HepG2 (cell line): ENCODE measurements at regions not wholly inside any gene's neighbourhood (a gene's known extent, or its start where the extent isn't known, plus 50 kb on each side); places are given as distances from the start of the nearest gene placed in this dataset.

ENCODE experiments used
- ATAC-seq: fragments of 200-7000 bp; cut with Tn5 transposase; 3 replicates; pipeline ENCODE4 v1.9.1; 2020; ENCODE audit warnings: mild to moderate bottlenecking, moderate library complexity
- BruUV-seq: library from RNA; stranded (reverse); fragments of 400-500 nt; replicated peaks from 2 replicates; lab custom pipeline; 2021; lab: Mats Ljungman, UMichigan
- CTCF ChIA-PET: fragments of 300-600 bp; formaldehyde crosslinking; extraction: SDS; loops from one replicate; lab custom pipeline; 2021; ENCODE audit warnings: low total read pairs, inconsistent platforms, low intra/inter-chr PET ratio; lab: Yijun Ruan, JAX
- POLR2A ChIA-PET: fragments of 350-600 bp; sonication (Branson Sonifier 250); formaldehyde crosslinking; loops from one replicate; lab custom pipeline; 2020; ENCODE audit warnings: antibody characterized with exemption, inconsistent platforms; lab: Yijun Ruan, JAX
- DNase-seq: peaks from one replicate; pipeline ENCODE4 v3.0.0-alpha.2; 2015; ENCODE audit warnings: low spot score
- FAIRE-seq: peaks from 3 replicates; lab custom pipeline; 2011; peaks lifted over from hg19 to GRCh38; lab: Jason Lieb, UNC
- H2AFZ ChIP-seq: one replicate; pipeline ENCODE4 v1.6.1; 2011; ENCODE audit warnings: low read length, inconsistent platforms
- H3K27ac ChIP-seq: fragments of 300-600 bp; 3 replicates; pipeline ENCODE4 v1.8.0; 2011; ENCODE audit warnings: mixed run types, mild to moderate bottlenecking, mixed read lengths, low read length, inconsistent platforms; ENCODE audit not compliant: insufficient read depth; ENCODE audit errors: extremely low read length
- H3K27me3 ChIP-seq, 2 experiments: fragments of 200-600 bp in 1 of 2; 2 replicates in 1 of 2; 3 replicates in 1 of 2; pipeline versions ENCODE4 v1.6.0 to v1.8.0; 2011; ENCODE audit warnings: low read length in 2 of 2, mild to moderate bottlenecking in 2 of 2, moderate library complexity in 2 of 2, inconsistent platforms in 1 of 2; ENCODE audit not compliant: insufficient read depth in 2 of 2, control insufficient read depth in 1 of 2
- H3K36me3 ChIP-seq, 2 experiments: fragments of 200-600 bp in 1 of 2; replicated peaks in 1 of 2; 2 replicates in 1 of 2; 3 replicates in 1 of 2; pipeline versions ENCODE4 v1.5.1 to v1.8.0; 2011; ENCODE audit warnings: low read length in 2 of 2, inconsistent platforms in 1 of 2; ENCODE audit not compliant: insufficient read depth in 2 of 2, control insufficient read depth in 1 of 2
- H3K4me1 ChIP-seq: 2 replicates; pipeline ENCODE4 v1.5.1; 2012; ENCODE audit warnings: low read length, inconsistent platforms; ENCODE audit not compliant: insufficient read depth
- H3K4me2 ChIP-seq: 2 replicates; pipeline ENCODE4 v1.6.0; 2011; ENCODE audit warnings: low read depth, low read length, inconsistent platforms
- H3K4me3 ChIP-seq, 3 experiments: fragments of 200-600 bp in 1 of 3; sonication (generic), shearing (Covaris generic) in 1 of 3; replicated peaks in 1 of 3; 2 replicates each; pipeline ENCODE4 v1.5.1; 2011 to 2016; ENCODE audit warnings: low read length in 3 of 3, inconsistent platforms in 2 of 3, low read depth in 2 of 3, mild to moderate bottlenecking in 2 of 3, control low read depth in 1 of 3, mixed read lengths in 1 of 3; ENCODE audit not compliant: insufficient read depth in 1 of 3
- H3K79me2 ChIP-seq: one replicate; pipeline ENCODE4 v1.6.1; 2011; ENCODE audit warnings: low read length, inconsistent platforms; ENCODE audit not compliant: insufficient read depth
- H3K9ac ChIP-seq: 2 replicates; pipeline ENCODE4 v1.6.0; 2011; ENCODE audit warnings: mild to moderate bottlenecking, low read depth, low read length, inconsistent platforms; ENCODE audit not compliant: insufficient read depth
- H3K9me3 ChIP-seq: 2 replicates; pipeline ENCODE4 v1.5.1; 2012; ENCODE audit warnings: mild to moderate bottlenecking, low read length
- H4K20me1 ChIP-seq: 2 replicates; pipeline ENCODE4 v1.6.0; 2011; ENCODE audit warnings: inconsistent platforms, mild to moderate bottlenecking, low read length, moderate library complexity; ENCODE audit not compliant: insufficient read depth
- AGO1 ChIP-seq: fragments of 200-400 bp; formaldehyde crosslinking; IDR thresholded peaks from 2 replicates; pipeline ENCODE4 v1.6.1; 2017; ENCODE audit warnings: mild to moderate bottlenecking, low read depth, low read length, moderate library complexity; ENCODE audit not compliant: poor library complexity, severe bottlenecking
- ATF3 ChIP-seq: sonication (generic); formaldehyde crosslinking; IDR thresholded peaks from 2 replicates; pipeline ENCODE4 v1.4.0; 2020; ENCODE audit warnings: missing genetic modification reagents
- GABPA ChIP-seq, 2 experiments: IDR thresholded peaks; 2 replicates each; pipeline ENCODE4 v1.6.1; 2011 to 2016; ENCODE audit warnings: low read depth in 2 of 2, low read length in 1 of 2, missing biosample characterization in 1 of 2, missing genetic modification characterization in 1 of 2
- IKZF4 ChIP-seq: sonication (generic); formaldehyde crosslinking; IDR thresholded peaks from 2 replicates; pipeline ENCODE4 v1.5.1; 2020; ENCODE audit warnings: borderline replicate concordance, mild to moderate bottlenecking, low read depth, missing genetic modification reagents; ENCODE audit errors: not compliant biosample characterization
- KLF12 ChIP-seq: sonication (generic); formaldehyde crosslinking; IDR thresholded peaks from 2 replicates; pipeline ENCODE4 v1.4.0; 2020; ENCODE audit warnings: missing genetic modification reagents, borderline replicate concordance
- MAFF ChIP-seq: IDR thresholded peaks from 2 replicates; pipeline ENCODE4 v1.6.1; 2011; ENCODE audit warnings: low read depth, low read length, improper control_type of control experiment
- NFRKB ChIP-seq: fragments of 450-650 bp; IDR thresholded peaks from 2 replicates; pipeline ENCODE4 v1.6.1; 2017
- POLR2A ChIP-seq, 2 experiments: IDR thresholded peaks; 2 replicates each; pipeline ENCODE4 v1.6.1; 2011; ENCODE audit warnings: low read depth in 2 of 2, low read length in 2 of 2, mild to moderate bottlenecking in 1 of 2, moderate library complexity in 1 of 2; ENCODE audit not compliant: insufficient read depth in 1 of 2
- RXRA ChIP-seq: sonication (generic); formaldehyde crosslinking; IDR thresholded peaks from 2 replicates; pipeline ENCODE4 v1.5.1; 2020; ENCODE audit warnings: missing genetic modification reagents
- SMAD3 ChIP-seq: sonication (generic); formaldehyde crosslinking; IDR thresholded peaks from 2 replicates; pipeline ENCODE4 v1.4.0; 2020; ENCODE audit warnings: missing genetic modification reagents
- SNAI1 ChIP-seq: sonication (generic); formaldehyde crosslinking; IDR thresholded peaks from 2 replicates; pipeline ENCODE4 v1.5.0; 2020; ENCODE audit warnings: mild to moderate bottlenecking, missing genetic modification reagents, borderline replicate concordance
- SPEN ChIP-seq: sonication (generic); formaldehyde crosslinking; IDR thresholded peaks from 2 replicates; pipeline ENCODE4 v1.5.1; 2020; ENCODE audit warnings: low read depth, mild to moderate bottlenecking, missing genetic modification reagents
- ZBTB1 ChIP-seq: sonication (generic); formaldehyde crosslinking; IDR thresholded peaks from 2 replicates; pipeline ENCODE4 v1.4.0; 2020; ENCODE audit warnings: missing genetic modification reagents, borderline replicate concordance
- ZBTB7B ChIP-seq: sonication (generic); formaldehyde crosslinking; IDR thresholded peaks from 2 replicates; pipeline ENCODE4 v1.4.0; 2020; ENCODE audit warnings: missing genetic modification reagents
- ZHX1 ChIP-seq: sonication (generic); formaldehyde crosslinking; IDR thresholded peaks from 2 replicates; pipeline ENCODE4 v1.8.1; 2022; ENCODE audit warnings: low read depth, mild to moderate bottlenecking, missing genetic modification reagents
- WGBS: methylation state at CpG from one replicate; pipeline ENCODE4 v1.1.6; 2017; ENCODE audit warnings: low lambda C conversion rate; 5-methylcytosine and 5-hydroxymethylcytosine counted together
- in situ Hi-C: cut with HindIII; loops from 2 replicates; pipeline ENCODE4 v1.10.0; 2017; ENCODE audit warnings: low pct_unique_long_range_greater_than_20kb; ENCODE audit not compliant: extremely low pct_ligation_motif_present
- intact Hi-C: fragments of 100-400 bp; cut with micrococcal nuclease; formaldehyde crosslinking; loops from one replicate; pipeline ENCODE4 v1.10.0; 2022; ENCODE audit not compliant: unreplicated experiment
- TF ChIP-seq, protein P1 (sequence below): sonication (generic); formaldehyde crosslinking; IDR thresholded peaks from 2 replicates; pipeline ENCODE4 v1.5.0; 2020; ENCODE audit warnings: missing genetic modification reagents
- TF ChIP-seq, protein P2 (sequence below): sonication (generic); formaldehyde crosslinking; IDR thresholded peaks from 2 replicates; pipeline ENCODE4 v1.4.0; 2020; ENCODE audit warnings: missing genetic modification reagents

GRCh38 chr9:111094958-111095357 lies 56.7 kb upstream of the LPAR1 start (continued):
- TF ChIP-seq, protein P1, sequence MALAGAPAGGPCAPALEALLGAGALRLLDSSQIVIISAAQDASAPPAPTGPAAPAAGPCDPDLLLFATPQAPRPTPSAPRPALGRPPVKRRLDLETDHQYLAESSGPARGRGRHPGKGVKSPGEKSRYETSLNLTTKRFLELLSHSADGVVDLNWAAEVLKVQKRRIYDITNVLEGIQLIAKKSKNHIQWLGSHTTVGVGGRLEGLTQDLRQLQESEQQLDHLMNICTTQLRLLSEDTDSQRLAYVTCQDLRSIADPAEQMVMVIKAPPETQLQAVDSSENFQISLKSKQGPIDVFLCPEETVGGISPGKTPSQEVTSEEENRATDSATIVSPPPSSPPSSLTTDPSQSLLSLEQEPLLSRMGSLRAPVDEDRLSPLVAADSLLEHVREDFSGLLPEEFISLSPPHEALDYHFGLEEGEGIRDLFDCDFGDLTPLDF (CRISPR knock-in tag) = no peak
- TF ChIP-seq GABPA (IDR thresholded peaks at IDR 0.05; ENCODE audit: low read depth, low read length) (no peak), GABPA (CRISPR knock-in tag; IDR thresholded peaks at IDR 0.05; ENCODE audit: low read depth) (no peak), MAFF (no peak), SMAD3 (CRISPR knock-in tag) (no peak), ZBTB7B (no peak), RXRA (CRISPR knock-in tag) (no peak), ATF3 (CRISPR knock-in tag) (no peak)

DNA sequence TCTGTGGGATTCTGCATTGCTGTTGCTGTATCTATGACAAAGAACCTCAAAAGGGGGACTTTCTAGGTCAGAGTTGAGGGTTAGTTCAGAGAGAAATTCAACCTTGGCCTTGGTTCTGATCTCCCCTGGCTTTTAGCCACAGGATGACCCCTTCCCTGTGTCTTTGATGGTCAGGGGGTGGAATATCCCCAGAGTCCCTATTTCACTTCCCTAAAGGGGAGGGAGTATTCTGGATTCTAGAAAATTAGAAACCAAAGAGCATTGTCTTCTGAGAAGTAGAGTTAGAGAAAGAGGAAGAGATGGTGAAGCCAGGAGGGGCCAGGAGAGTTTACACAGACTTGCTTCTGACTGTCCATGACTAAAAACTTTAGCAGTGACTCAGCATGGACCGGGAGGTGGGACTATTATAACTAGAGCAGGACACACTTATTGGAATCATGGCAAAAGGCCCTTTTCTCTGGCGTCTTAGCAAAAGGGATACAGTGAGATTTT lies 56.2 kb upstream of the LPAR1 start:
- intact Hi-C loops = no loop called here
- no TSS peak for BruUV-seq
- CTCF ChIA-PET = no interaction called here
- FAIRE-seq = no peak
- no peak overlapping the region for H3K27ac ChIP-seq
- H3K27me3 ChIP-seq = no peaks in the 10 kb centered on the region
- no peaks in the 10 kb centered on the region for H3K36me3 ChIP-seq
- H3K4me3 ChIP-seq = no peak overlapping the region
- no peak overlapping the region for H3K9ac ChIP-seq
- H2AFZ ChIP-seq = no peak overlapping the region
- ATAC-seq = no peak
- no peak overlapping the region for H3K4me2 ChIP-seq
- H4K20me1 ChIP-seq = no peaks in the 10 kb centered on the region
- POLR2A ChIA-PET = no interaction called here
- H3K4me1 ChIP-seq = no peaks in the 10 kb centered on the region
- H3K9me3 ChIP-seq = no peaks in the 10 kb centered on the region
- no peaks in the 10 kb centered on the region for H3K79me2 ChIP-seq
- no peak for DNase-seq
- 21% methylated on average over 2 of the region's 2 CpGs for WGBS
- in situ Hi-C loops = no loop called here
- no peak for TF ChIP-seq ZBTB1 (CRISPR knock-in tag)
- TF ChIP-seq SPEN (CRISPR knock-in tag) = no peak
- no peak for TF ChIP-seq IKZF4 (CRISPR knock-in tag)
- TF ChIP-seq KLF12 (CRISPR knock-in tag) = no peak
- no peak for TF ChIP-seq NFRKB
- TF ChIP-seq SNAI1 (CRISPR knock-in tag) = no peak
- TF ChIP-seq AGO1 = no peak
- TF ChIP-seq, protein P2, sequence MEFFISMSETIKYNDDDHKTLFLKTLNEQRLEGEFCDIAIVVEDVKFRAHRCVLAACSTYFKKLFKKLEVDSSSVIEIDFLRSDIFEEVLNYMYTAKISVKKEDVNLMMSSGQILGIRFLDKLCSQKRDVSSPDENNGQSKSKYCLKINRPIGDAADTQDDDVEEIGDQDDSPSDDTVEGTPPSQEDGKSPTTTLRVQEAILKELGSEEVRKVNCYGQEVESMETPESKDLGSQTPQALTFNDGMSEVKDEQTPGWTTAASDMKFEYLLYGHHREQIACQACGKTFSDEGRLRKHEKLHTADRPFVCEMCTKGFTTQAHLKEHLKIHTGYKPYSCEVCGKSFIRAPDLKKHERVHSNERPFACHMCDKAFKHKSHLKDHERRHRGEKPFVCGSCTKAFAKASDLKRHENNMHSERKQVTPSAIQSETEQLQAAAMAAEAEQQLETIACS (CRISPR knock-in tag) = no peak
- TF ChIP-seq ZHX1 (CRISPR knock-in tag) = no peak
- TF ChIP-seq POLR2A (IDR thresholded peaks at IDR 0.05; ENCODE audit: insufficient read depth in 1 of 2, low read depth in 2 of 2, low read length in 2 of 2) = no peak
